ENCODE measurements at regions not wholly inside any gene's neighbourhood (a gene's known extent, or its start where the extent isn't known, plus 50 kb on each side); places are given as distances from the start of the nearest gene placed in this dataset.

- TF ChIP-seq CTCF (conservative IDR thresholded peaks at IDR 0.05; ENCODE audit: low read depth, low read length), result no peak
- TF ChIP-seq POLR2A (IDR thresholded peaks at IDR 0.05; ENCODE audit: low read depth, low read length), result no peak
- no peak for TF ChIP-seq USF2 (IDR thresholded peaks at IDR 0.05; ENCODE audit: low read depth, low read length)
- no peak for TF ChIP-seq BHLHE40 (IDR thresholded peaks at IDR 0.05; ENCODE audit: low read depth, low read length)
- TF ChIP-seq RFX5 (IDR thresholded peaks at IDR 0.05; ENCODE audit: low read depth, low read length), result no peak
These were observed 631.5 kb upstream of the RBFOX1 start for GRCh38 chr16:6701096-6701495.
